K562 (cell line): ENCODE measurements at regions not wholly inside any gene's neighbourhood (a gene's known extent, or its start where the extent isn't known, plus 50 kb on each side); places are given as distances from the start of the nearest gene placed in this dataset.

Experiments used
- ATAC-seq: fragments of 200-7000 bp; cut with Tn5 transposase; 3 replicates; pipeline ENCODE4 v1.9.1; 2020; ENCODE audit warnings: moderate library complexity
- BruUV-seq: library from RNA; stranded (reverse); fragments of 400-500 nt; replicated peaks from 2 replicates; lab custom pipeline; 2021; lab: Mats Ljungman, UMichigan
- CTCF ChIA-PET: fragments of 300-600 bp; formaldehyde crosslinking; extraction: SDS; loops from one replicate; lab custom pipeline; 2021; ENCODE audit warnings: low intra/inter-chr PET ratio; lab: Yijun Ruan, JAX
- POLR2A ChIA-PET: fragments of 300-600, 350-650 bp; sonication (Branson Sonifier 250); formaldehyde crosslinking; extraction: SDS; loops from one replicate; lab custom pipeline; 2021; ENCODE audit warnings: antibody characterized with exemption, inconsistent platforms; lab: Yijun Ruan, JAX
- DNase-seq, 4 experiments: peaks; one replicate each; pipeline versions ENCODE4 v3.0.0 to v3.0.0-alpha.2; 2011 to 2018; ENCODE audit warnings: low spot score in 3 of 4, mixed read lengths in 3 of 4; ENCODE audit errors: extremely low read depth in 1 of 4
- FAIRE-seq: peaks from 2 replicates; lab custom pipeline; 2011; peaks lifted over from hg19 to GRCh38; lab: Jason Lieb, UNC
- H2AFZ ChIP-seq: 2 replicates; pipeline ENCODE4 v1.6.0; 2011; ENCODE audit warnings: low read depth, low read length, control low read depth, inconsistent platforms
- H3K27ac ChIP-seq: fragments of 200-600 bp; 3 replicates; pipeline ENCODE4 v1.8.0; 2011; ENCODE audit warnings: low read depth, mild to moderate bottlenecking, control low read depth, inconsistent platforms, low read length, moderate library complexity, mixed read lengths; ENCODE audit errors: extremely low read depth
- H3K27me3 ChIP-seq, 2 experiments: fragments of 300-600 bp in 1 of 2; 2 replicates in 1 of 2; 3 replicates in 1 of 2; pipeline versions ENCODE4 v1.6.0 to v1.8.0; 2011; ENCODE audit warnings: inconsistent platforms in 2 of 2, low read length in 2 of 2, mild to moderate bottlenecking in 1 of 2, mixed read lengths in 1 of 2, moderate library complexity in 1 of 2; ENCODE audit not compliant: control insufficient read depth in 2 of 2, insufficient read depth in 2 of 2
- H3K36me3 ChIP-seq: fragments of 300-600 bp; 3 replicates; pipeline ENCODE4 v1.8.0; 2011; ENCODE audit warnings: mild to moderate bottlenecking, low read length, inconsistent platforms; ENCODE audit not compliant: control insufficient read depth, insufficient read depth
- H3K4me1 ChIP-seq, 2 experiments: fragments of 200-600 bp in 1 of 2; replicated peaks in 1 of 2; 2 replicates in 1 of 2; 3 replicates in 1 of 2; pipeline versions ENCODE4 v1.5.1 to v1.8.0; 2011; ENCODE audit warnings: inconsistent platforms in 2 of 2, low read length in 2 of 2, mild to moderate bottlenecking in 1 of 2, mixed read lengths in 1 of 2, moderate library complexity in 1 of 2; ENCODE audit not compliant: control insufficient read depth in 2 of 2, insufficient read depth in 2 of 2
- H3K4me2 ChIP-seq: 2 replicates; pipeline ENCODE4 v1.6.1; 2011; ENCODE audit warnings: low read length, control low read depth, inconsistent platforms, mixed read lengths; ENCODE audit not compliant: insufficient read depth
- H3K4me3 ChIP-seq: fragments of 200-600 bp; sonication (generic), shearing (Covaris generic); 2 replicates; pipeline ENCODE4 v1.5.1; 2016; ENCODE audit warnings: control low read depth, inconsistent platforms
- H3K79me2 ChIP-seq: fragments of 200-600 bp; 3 replicates; pipeline ENCODE4 v1.8.0; 2011; ENCODE audit warnings: low read length, inconsistent platforms; ENCODE audit not compliant: control insufficient read depth, insufficient read depth
- H3K9ac ChIP-seq, 2 experiments: 2 replicates each; pipeline versions ENCODE4 v1.6.0 to v1.6.1; 2011; ENCODE audit warnings: low read depth in 2 of 2, low read length in 2 of 2, control low read depth in 1 of 2, inconsistent platforms in 1 of 2, mild to moderate bottlenecking in 1 of 2, mixed read lengths in 1 of 2; ENCODE audit not compliant: insufficient read depth in 1 of 2
- H3K9me1 ChIP-seq: one replicate; pipeline ENCODE4 v1.6.0; 2011; ENCODE audit warnings: inconsistent platforms, mild to moderate bottlenecking, low read length, moderate library complexity; ENCODE audit not compliant: control insufficient read depth, insufficient read depth
- H3K9me3 ChIP-seq: replicated peaks from 2 replicates; pipeline ENCODE4 v1.5.1; 2011; ENCODE audit warnings: low read depth, low read length, inconsistent platforms; ENCODE audit not compliant: control insufficient read depth, insufficient read depth
- H4K20me1 ChIP-seq: replicated peaks from 2 replicates; pipeline ENCODE4 v1.6.1; 2011; ENCODE audit warnings: low read length, inconsistent platforms, mixed read lengths; ENCODE audit not compliant: control insufficient read depth, insufficient read depth
- ASH1L ChIP-seq: fragments of 450-650 bp; IDR thresholded peaks from 2 replicates; pipeline ENCODE4 v1.6.1; 2018; ENCODE audit warnings: borderline replicate concordance, mild to moderate bottlenecking, low read depth; ENCODE audit not compliant: partially characterized antibody
- DACH1 ChIP-seq: fragments of 450-650 bp; IDR thresholded peaks from 2 replicates; pipeline ENCODE4 v1.6.1; 2018; ENCODE audit not compliant: partially characterized antibody
- ETS2 ChIP-seq: IDR thresholded peaks from 2 replicates; pipeline ENCODE4 v1.6.1; 2016; ENCODE audit warnings: borderline replicate concordance, missing genetic modification characterization, mild to moderate bottlenecking, moderate library complexity, missing compliant biosample characterization; ENCODE audit not compliant: poor library complexity, severe bottlenecking
- MEF2A ChIP-seq: IDR thresholded peaks from 2 replicates; pipeline ENCODE4 v1.6.1; 2011; ENCODE audit warnings: low read depth, mild to moderate bottlenecking, low read length, moderate library complexity; ENCODE audit not compliant: control insufficient read depth
- RBBP5 ChIP-seq: fragments of 200-600 bp; sonication (generic); IDR thresholded peaks from 2 replicates; pipeline ENCODE4 v1.6.1; 2012; ENCODE audit warnings: borderline replicate concordance, mild to moderate bottlenecking, low read length, control low read depth, inconsistent platforms; ENCODE audit not compliant: insufficient read depth, poor library complexity, severe bottlenecking
- RHOXF2B ChIP-seq: fragments of 250-450 bp; sonication (Bioruptor Pico); conservative IDR thresholded peaks from 2 replicates; pipeline ENCODE4 v1.5.1; 2021
- SPI1 ChIP-seq: IDR thresholded peaks from 2 replicates; pipeline ENCODE4 v1.6.1; 2011; ENCODE audit warnings: low read depth, low read length, control low read depth, borderline replicate concordance
- XRCC4 ChIP-seq: IDR thresholded peaks from one replicate; pipeline ENCODE4 v1.6.1; 2011; ENCODE audit not compliant: insufficient read depth, insufficient read length; ENCODE audit errors: extremely low read depth
- ZNF140 ChIP-seq: fragments of 250-450 bp; sonication (Bioruptor Pico); IDR thresholded peaks from 2 replicates; pipeline ENCODE4 v1.8.0; 2021; ENCODE audit warnings: moderate library complexity, mild to moderate bottlenecking, inconsistent platforms
- ZNF696 ChIP-seq: fragments of 250-450 bp; sonication (Bioruptor Pico); conservative IDR thresholded peaks from 2 replicates; pipeline ENCODE4 v1.4.0; 2020; ENCODE audit warnings: mild to moderate bottlenecking, moderate library complexity
- WGBS: fragments of 100-300 bp; shearing (Covaris generic); methylation state at CpG from one replicate; pipeline ENCODE4 v1.1.6; 2016; ENCODE audit warnings: low coverage, mixed read lengths; ENCODE audit not compliant: insufficient coverage; ENCODE audit errors: missing lambda C conversion rate; 5-methylcytosine and 5-hydroxymethylcytosine counted together
- in situ Hi-C: fragments of 300-500 bp; cut with MboI; formaldehyde crosslinking; loops from 4 replicates; pipeline ENCODE4 v1.15.0; 2018; ENCODE audit warnings: inconsistent platforms, mixed read lengths
- intact Hi-C: fragments of 100-400 bp; cut with micrococcal nuclease; formaldehyde crosslinking; loops from 2 replicates; pipeline ENCODE4 v1.14.2; 2022
- TF ChIP-seq, protein P1 (sequence below): fragments of 250-450 bp; sonication (Bioruptor Pico); IDR thresholded peaks from 2 replicates; pipeline ENCODE4 v1.4.0; 2020; ENCODE audit warnings: mild to moderate bottlenecking, moderate library complexity
- TF ChIP-seq, protein P2 (sequence below): sonication (generic); formaldehyde crosslinking; IDR thresholded peaks from 2 replicates; pipeline ENCODE4 v1.8.0; 2022; ENCODE audit warnings: missing genetic modification reagents, mild to moderate bottlenecking, moderate library complexity, borderline replicate concordance

DNA sequence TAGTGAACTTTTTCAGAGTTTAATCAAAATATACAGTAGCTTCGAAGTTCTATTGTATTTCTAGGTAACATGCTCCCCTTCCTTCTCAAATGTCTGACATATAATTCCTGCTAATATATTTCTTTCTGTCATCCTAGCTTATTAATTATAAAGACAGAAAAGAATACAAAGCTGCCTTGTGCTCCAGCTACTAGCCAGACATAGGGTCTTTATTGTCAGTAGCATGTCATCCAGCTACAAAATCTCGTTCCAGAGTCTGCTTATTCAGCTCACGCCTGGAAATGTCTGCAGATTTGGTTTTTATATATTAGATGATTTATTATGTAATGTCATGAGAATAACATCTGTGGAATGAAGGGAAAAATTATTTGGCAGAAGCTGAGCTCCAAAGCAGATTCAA lies 1102.8 kb downstream of the BRINP3 start:
- Histone ChIP-seq H3K9me3 (peaks cover 4% of the 10 kb centered on the region; the same call in 1 of the 2 replicates), H3K4me1 (no peaks in the 10 kb centered on the region), H4K20me1 (no peaks in the 10 kb centered on the region), H3K27me3 (no peaks in the 10 kb centered on the region), H3K9me1 (no peaks in the 10 kb centered on the region), H3K9ac (no peak overlapping the region), H3K79me2 (no peaks in the 10 kb centered on the region), H3K4me3 (no peak overlapping the region), H3K4me2 (no peak overlapping the region), H3K27ac (no peak overlapping the region), H3K36me3 (no peaks in the 10 kb centered on the region), H2AFZ (no peak overlapping the region)
- in situ Hi-C loops (no loop called here), intact Hi-C loops (no loop called here)
- DNase-seq (no peak), ATAC-seq (no peak), FAIRE-seq (no peak)
- TF ChIP-seq ZNF696 (CRISPR knock-in tag) (no peak), RHOXF2B (no peak), ASH1L (no peak), DACH1 (no peak), MEF2A (no peak), XRCC4 (no peak), ZNF140 (CRISPR knock-in tag) (no peak), SPI1 (no peak), ETS2 (tag) (no peak), RBBP5 (no peak)
- TF ChIP-seq, protein P1, sequence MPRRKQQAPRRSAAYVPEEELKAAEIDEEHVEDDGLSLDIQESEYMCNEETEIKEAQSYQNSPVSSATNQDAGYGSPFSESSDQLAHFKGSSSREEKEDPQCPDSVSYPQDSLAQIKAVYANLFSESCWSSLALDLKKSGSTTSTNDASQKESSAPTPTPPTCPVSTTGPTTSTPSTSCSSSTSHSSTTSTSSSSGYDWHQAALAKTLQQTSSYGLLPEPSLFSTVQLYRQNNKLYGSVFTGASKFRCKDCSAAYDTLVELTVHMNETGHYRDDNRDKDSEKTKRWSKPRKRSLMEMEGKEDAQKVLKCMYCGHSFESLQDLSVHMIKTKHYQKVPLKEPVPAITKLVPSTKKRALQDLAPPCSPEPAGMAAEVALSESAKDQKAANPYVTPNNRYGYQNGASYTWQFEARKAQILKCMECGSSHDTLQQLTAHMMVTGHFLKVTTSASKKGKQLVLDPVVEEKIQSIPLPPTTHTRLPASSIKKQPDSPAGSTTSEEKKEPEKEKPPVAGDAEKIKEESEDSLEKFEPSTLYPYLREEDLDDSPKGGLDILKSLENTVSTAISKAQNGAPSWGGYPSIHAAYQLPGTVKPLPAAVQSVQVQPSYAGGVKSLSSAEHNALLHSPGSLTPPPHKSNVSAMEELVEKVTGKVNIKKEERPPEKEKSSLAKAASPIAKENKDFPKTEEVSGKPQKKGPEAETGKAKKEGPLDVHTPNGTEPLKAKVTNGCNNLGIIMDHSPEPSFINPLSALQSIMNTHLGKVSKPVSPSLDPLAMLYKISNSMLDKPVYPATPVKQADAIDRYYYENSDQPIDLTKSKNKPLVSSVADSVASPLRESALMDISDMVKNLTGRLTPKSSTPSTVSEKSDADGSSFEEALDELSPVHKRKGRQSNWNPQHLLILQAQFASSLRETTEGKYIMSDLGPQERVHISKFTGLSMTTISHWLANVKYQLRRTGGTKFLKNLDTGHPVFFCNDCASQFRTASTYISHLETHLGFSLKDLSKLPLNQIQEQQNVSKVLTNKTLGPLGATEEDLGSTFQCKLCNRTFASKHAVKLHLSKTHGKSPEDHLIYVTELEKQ (CRISPR knock-in tag), result no peak
- TF ChIP-seq, protein P2, sequence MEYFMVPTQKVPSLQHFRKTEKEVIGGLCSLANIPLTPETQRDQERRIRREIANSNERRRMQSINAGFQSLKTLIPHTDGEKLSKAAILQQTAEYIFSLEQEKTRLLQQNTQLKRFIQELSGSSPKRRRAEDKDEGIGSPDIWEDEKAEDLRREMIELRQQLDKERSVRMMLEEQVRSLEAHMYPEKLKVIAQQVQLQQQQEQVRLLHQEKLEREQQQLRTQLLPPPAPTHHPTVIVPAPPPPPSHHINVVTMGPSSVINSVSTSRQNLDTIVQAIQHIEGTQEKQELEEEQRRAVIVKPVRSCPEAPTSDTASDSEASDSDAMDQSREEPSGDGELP (CRISPR knock-in tag), result no peak
- CTCF ChIA-PET, result no interaction called here
- 14% methylated on average over 3 of the region's 3 CpGs for WGBS
- POLR2A ChIA-PET, result no interaction called here
- BruUV-seq, result no TSS peak
